ENCODE measurements at regions not wholly inside any gene's neighbourhood (a gene's known extent, or its start where the extent isn't known, plus 50 kb on each side); places are given as distances from the start of the nearest gene placed in this dataset.

GRCh38 chr15:37246856-37247255 lies 146.5 kb upstream of the MEIS2 start:
- H3K4me3 ChIP-seq = no peak overlapping the region
- TF ChIP-seq USF2 (IDR thresholded peaks at IDR 0.05) (no peak), HMGXB4 (CRISPR knock-in tag; IDR thresholded peaks at IDR 0.05; ENCODE audit: borderline replicate concordance) (no peak), MAX (IDR thresholded peaks at IDR 0.05) (no peak), BHLHE40 (IDR thresholded peaks at IDR 0.05; ENCODE audit: low read depth, low read length) (no peak), TP53 (CRISPR knock-in tag; IDR thresholded peaks at IDR 0.05) (no peak), CHD2 (IDR thresholded peaks at IDR 0.05; ENCODE audit: low read length, partially characterized antibody) (no peak)
- ChIA-PET POLR2A (no interaction called here), CTCF (no interaction called here)
- H3K4me2 ChIP-seq = no peak overlapping the region
- H3K27ac ChIP-seq = no peak overlapping the region
- 20% methylated on average over 1 of the region's 3 CpGs for WGBS (ENCODE audit: missing lambda C conversion rate)
- FAIRE-seq = no peak
- no peaks in the 10 kb centered on the region for H3K9me3 ChIP-seq
- no peaks in the 10 kb centered on the region for H3K4me1 ChIP-seq
- DNase-seq (ENCODE audit: low read depth in 1 of 2, low spot score in 1 of 2) = no peak
- ATAC-seq = no peak

GRCh38 chr15:37249249-37249648 lies 148.9 kb upstream of the MEIS2 start:
- no peak for TF ChIP-seq MAX (IDR thresholded peaks at IDR 0.05)
- TF ChIP-seq HES2 (IDR thresholded peaks at IDR 0.05) = no peak
- no peak for TF ChIP-seq NPAS2 (CRISPR knock-in tag; IDR thresholded peaks at IDR 0.05; ENCODE audit: borderline replicate concordance)
- no peak for TF ChIP-seq HMGXB4 (CRISPR knock-in tag; IDR thresholded peaks at IDR 0.05; ENCODE audit: borderline replicate concordance)
- no peak for TF ChIP-seq HOXB5 (CRISPR knock-in tag; IDR thresholded peaks at IDR 0.05)
- no peak for TF ChIP-seq CTCF (IDR thresholded peaks at IDR 0.05)
- no peak for TF ChIP-seq EP300 (IDR thresholded peaks at IDR 0.05)
- TF ChIP-seq HOXA7 (CRISPR knock-in tag; IDR thresholded peaks at IDR 0.05) = no peak
- no peak for TF ChIP-seq CHD4 (IDR thresholded peaks at IDR 0.05; ENCODE audit: borderline replicate concordance)
- no peak for TF ChIP-seq NR3C1 (IDR thresholded peaks at IDR 0.05)
- no peak for TF ChIP-seq ZFP36 (IDR thresholded peaks at IDR 0.05; ENCODE audit: borderline replicate concordance, partially characterized antibody)
- TF ChIP-seq ELK1 (IDR thresholded peaks at IDR 0.05; ENCODE audit: low read depth, low read length) = no peak
- TF ChIP-seq KDM1A (IDR thresholded peaks at IDR 0.05; ENCODE audit: low read depth) = no peak
- no peak for TF ChIP-seq MYC (IDR thresholded peaks at IDR 0.05; ENCODE audit: borderline replicate concordance, low read length)
- no peak for TF ChIP-seq HOXB13 (CRISPR knock-in tag; IDR thresholded peaks at IDR 0.05; ENCODE audit: low read depth)
- DNase-seq (ENCODE audit: low read depth in 1 of 2, low spot score in 1 of 2) = no peak
- Histone ChIP-seq H3K4me1 (no peaks in the 10 kb centered on the region), H3K27ac (no peak overlapping the region), H3K4me3 (no peak overlapping the region), H3K4me2 (no peak overlapping the region), H3K9me3 (no peaks in the 10 kb centered on the region)
- ChIA-PET CTCF (no interaction called here), POLR2A (no interaction called here)
- FAIRE-seq = no peak
- no peak for ATAC-seq

All from A549 (cell line).